HG03280 (cell line): ENCODE measurements at regions not wholly inside any gene's neighbourhood (a gene's known extent, or its start where the extent isn't known, plus 50 kb on each side); places are given as distances from the start of the nearest gene placed in this dataset.

ENCODE experiments used
- ATAC-seq: cut with Tn5 transposase; IDR thresholded peaks from one replicate; pipeline ENCODE4 v1.9.1; 2021; ENCODE audit warnings: mild to moderate bottlenecking, moderate library complexity; ENCODE audit not compliant: unreplicated experiment

DNA sequence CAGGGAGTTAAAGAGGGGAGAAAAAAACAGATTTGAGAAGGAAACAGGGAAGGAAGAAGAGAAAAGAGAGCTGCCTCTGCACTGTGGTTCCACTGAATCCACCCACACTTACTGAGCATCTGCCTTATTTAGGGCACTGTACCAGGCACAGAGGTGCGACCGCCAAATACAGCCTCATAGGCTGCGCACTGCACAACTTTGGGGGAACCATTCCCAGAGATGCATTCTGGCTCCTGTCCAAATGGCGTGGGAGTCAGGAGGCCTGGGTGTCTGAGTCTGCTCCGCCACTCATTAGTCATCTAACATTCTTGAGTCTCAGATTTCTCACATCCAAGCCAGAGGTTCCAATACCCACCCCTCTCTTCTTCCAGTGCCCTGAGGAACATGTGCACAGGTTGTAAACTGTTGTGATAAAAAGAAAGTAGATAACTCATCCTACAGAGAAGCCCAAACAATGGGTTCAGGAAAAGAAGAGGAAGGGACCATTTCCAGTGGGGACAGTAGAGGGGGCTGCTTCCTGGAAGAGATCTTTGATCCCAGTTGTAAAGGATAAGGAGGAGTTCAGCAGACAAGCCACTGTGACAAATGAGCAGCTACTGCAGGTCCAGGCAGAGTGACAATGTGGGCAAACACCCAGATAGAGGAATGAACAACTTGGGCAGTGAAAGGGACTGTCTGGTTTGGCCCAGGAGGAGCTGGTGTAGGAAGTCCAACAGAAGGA, 254.6 kb downstream of the UACA start:
- ATAC-seq, result no peak

DNA sequence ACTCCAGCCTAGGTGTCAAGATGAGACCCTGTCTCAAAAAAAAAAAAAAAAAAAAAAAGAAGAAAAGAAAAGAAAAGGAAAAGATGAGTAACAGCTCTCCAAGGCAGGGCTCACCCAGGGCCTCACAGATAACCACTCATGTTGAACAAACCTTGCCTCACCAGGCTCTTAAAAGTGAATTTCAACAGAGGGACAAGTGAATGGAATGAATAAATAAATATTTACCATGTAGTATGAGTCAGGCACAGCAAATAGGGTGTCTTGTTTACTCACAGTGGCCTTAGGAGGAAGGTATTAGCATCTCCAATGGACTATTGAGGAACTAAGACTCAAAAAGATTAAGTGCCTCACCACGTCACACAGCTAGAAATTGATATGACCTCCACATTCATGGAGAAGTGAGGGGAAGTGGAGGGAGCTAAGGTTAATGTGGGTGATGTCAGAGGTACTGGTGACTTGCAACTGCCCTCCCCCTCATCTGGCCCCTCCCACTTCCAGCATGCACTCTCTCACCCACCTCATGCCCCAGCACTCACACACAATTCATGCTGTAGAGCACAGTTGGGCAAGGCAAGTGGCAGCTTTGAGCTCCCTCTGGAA, 255.5 kb downstream of the UACA start:
- ATAC-seq, result no peak

- no peak for ATAC-seq
Measured at GRCh38 chr15:70505936-70506912, 257.1 kb downstream of the UACA start.

- no peak for ATAC-seq
Measured at GRCh38 chr15:70505411-70505919, 257.9 kb downstream of the UACA start.

DNA sequence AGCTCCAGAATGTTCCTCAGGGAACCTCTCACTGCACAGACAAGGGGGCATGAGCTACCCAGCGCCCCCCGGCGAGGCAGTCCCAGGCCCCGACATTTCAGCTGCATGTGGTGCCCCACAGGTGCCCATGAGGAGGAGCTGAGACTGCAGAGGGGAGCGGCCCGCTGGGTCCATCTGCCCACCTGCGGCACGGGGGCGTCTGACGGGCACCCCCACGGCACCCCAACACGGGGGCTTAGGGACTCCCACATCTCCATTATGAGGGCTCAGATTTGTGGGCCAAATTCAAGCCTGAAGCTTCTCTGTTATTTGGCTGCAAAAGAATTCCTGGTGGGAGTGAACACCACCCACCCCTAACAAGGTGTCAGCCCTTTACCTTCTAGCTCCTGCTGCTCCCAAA, 258.4 kb downstream of the UACA start:
- ATAC-seq, result no peak

GRCh38 chr15:70504299-70504951, 258.9 kb downstream of the UACA start:
- ATAC-seq, result peak; percentile 45

- no peak for ATAC-seq
Measured at GRCh38 chr15:70503798-70504298, 259.5 kb downstream of the UACA start.

- ATAC-seq, result peak; percentile 39
Measured at GRCh38 chr15:70503073-70503745, 260.1 kb downstream of the UACA start.

DNA sequence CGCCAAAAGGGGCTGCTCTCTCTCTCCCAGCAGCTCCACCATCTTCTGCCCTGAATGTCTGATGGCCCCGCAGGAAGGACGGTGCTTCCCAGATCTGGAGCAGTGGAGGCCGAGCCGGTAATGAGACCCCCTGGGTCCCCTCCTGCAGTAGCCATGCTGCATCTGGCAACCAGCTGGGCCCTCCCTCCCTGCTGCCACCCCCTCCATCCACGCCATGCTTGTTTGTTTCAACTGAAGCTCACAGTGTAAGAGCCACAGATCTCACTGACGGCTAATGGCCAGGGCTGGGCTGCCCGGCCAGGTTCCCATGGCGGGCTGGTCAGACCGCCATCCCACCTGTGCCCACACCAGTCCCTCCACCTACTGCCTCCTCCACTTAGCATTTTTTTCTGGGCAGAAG, 260.8 kb downstream of the UACA start:
- ATAC-seq, result no peak

DNA sequence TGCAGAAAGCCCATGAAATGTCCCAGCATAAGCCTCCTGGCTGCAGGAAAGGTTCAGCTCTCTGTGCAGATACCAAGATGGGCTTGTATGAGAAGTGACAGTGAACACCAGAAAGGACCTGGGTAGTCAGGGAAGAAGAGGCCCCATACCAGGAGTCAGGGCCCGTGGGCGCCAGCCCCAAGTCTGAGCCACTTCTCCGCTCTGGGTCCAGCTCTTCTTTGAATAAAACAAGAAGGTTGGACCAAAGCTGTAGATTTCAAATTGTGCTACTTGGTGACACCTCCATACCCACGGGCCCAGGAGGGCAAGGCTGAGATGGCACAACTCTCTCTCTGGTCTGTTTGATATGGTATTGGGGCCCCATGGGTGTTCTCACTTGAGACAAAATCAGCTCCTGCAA, 261.5 kb downstream of the UACA start:
- ATAC-seq, result no peak

DNA sequence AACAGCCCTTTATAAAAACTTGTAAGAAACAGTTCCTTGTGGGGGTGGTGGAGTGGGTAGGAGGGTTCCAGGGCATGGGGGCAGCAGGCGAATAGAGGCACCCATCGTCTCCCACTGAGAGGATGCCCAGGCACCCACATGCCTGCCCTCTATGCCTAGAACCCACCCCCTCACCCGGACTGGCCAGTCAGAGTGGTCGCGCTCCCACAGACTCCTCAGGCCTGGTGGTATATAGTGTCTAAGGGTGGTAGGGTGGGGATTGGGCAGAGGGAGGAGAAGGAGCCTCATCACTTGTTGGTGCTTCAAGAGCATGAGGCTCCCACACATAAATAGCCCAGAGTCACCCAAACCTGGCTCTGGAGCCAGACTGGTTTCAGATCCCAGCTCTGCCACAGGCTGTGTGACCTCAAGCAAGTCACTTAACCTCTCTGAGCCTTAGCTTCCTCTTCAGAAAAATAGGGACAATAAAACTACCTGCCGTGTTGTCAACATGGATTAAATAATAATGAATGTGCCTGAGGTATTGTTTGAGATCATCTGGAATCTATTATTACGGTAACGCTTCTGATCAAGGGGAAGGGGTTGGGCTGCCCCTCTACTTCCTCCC, 262.1 kb downstream of the UACA start:
- ATAC-seq, result no peak

GRCh38 chr15:70499791-70500190, 263.6 kb downstream of the UACA start:
- ATAC-seq, result no peak

GRCh38 chr15:70498096-70498626, 265.2 kb downstream of the UACA start:
- no peak for ATAC-seq

- no peak for ATAC-seq
Measured at GRCh38 chr15:70497661-70498060, 265.7 kb downstream of the UACA start.

DNA sequence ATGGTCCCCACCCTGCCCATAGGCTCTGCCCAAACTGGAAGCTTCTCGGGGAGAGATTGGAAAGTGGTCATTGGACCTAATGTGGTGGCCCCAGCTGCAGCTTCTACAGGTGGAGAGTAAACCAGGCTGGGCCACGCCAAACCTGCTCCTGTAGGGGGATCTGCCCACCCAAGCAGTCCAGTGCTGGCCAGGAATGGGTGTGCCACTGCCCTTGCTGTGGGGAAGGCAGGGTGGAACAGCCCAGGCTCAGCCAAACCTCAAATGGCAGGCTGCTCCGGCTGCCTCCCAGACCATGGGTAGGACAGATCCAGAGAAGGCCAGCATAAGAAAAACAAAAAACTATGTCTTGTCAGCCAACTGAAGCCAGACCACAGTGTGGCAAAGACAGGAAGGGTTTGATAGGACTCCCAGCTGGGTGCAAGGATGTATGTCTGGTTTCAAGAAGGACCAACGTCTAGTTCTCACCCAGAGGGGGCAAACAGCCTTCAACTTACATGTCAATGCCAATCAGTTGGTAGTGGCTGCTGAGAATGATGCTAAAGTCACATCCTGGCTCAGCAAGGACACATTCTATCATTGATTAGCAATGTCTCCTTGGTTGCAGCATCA, 267.3 kb downstream of the UACA start:
- ATAC-seq, result no peak

GRCh38 chr15:70494852-70495571, 268.3 kb downstream of the UACA start:
- no peak for ATAC-seq

DNA sequence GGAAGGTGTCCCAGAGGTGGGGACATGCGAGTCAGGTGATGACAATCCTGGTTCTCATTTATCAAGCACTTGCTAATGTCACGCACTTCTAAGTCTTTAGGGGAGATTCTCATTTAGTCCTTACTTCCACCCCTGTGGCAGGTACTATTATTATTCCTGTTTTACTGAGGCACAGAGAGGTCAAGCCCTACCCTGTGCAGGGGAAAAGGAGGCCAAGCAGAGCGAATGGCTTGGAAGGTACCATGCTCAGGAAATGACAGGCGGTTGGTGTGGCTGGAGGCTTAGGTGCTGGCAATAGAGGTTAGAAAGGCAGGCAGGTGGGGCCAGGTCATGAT, 268.9 kb downstream of the UACA start:
- ATAC-seq, result no peak

DNA sequence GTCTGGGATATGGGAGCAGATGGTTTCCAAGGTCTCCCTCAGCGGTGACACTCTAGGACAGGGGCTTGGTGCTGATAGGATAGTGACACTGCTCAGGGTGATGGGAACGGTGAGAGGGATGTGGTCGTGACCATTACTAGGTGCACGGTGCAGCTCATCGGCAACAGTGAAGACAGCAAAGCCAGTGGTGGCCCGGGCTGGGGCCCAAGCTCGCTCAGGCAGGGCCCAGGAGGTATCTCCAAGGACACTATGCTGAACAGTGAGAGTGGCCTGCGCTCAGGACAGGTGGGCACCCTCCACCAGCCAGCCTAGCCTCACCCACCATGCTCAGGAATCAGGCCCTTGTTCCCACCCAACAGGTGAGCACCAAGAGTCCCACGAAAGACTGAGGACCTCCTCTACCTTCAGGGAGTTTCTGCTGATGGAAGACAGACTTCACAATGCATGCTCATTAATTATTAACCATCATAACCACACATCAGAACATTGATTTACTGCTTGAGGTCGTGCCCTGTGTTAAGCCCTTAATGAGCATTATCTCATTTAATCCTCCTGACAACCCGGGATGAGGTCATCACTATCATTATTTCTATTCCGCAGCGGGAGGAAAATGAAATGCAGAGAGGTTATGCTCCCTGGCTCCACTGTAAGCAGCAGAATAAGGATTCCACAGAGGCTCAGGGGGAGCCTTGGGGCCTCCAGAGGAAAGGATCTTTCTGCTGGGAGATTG, 269.4 kb downstream of the UACA start:
- ATAC-seq, result no peak
